Muscle of arm (tissue), 1 donor: ENCODE measurements at regions not wholly inside any gene's neighbourhood (a gene's known extent, or its start where the extent isn't known, plus 50 kb on each side); places are given as distances from the start of the nearest gene placed in this dataset.
A peak's percentile ranks its signal among the peaks of the same experiment; 100 is the strongest.
"Not testable (repeated sequence)": the region's sequence is repeated elsewhere in the genome, so short reads cannot be mapped to it uniquely, and the experiment has no call there.

ENCODE experiments used
- DNase-seq: peaks from one replicate; pipeline ENCODE4 v3.0.0-alpha.2; 2013

- no peak for DNase-seq
Observed at GRCh38 chr16:6853565-6853964, 479.1 kb upstream of the RBFOX1 start.

GRCh38 chr16:6852643-6853225 is 479.9 kb upstream of the RBFOX1 start:
- DNase-seq, result no peak

- no peak for DNase-seq
Observed at GRCh38 chr16:6846452-6846851, 486.2 kb upstream of the RBFOX1 start.

GRCh38 chr16:6841392-6841791 is 491.3 kb upstream of the RBFOX1 start:
- DNase-seq, result no peak

- no peak for DNase-seq
Observed at GRCh38 chr16:6837722-6838121, 494.9 kb upstream of the RBFOX1 start.

- DNase-seq, result no peak
Observed at GRCh38 chr16:6836766-6837165, 495.9 kb upstream of the RBFOX1 start.

- DNase-seq, result no peak
Observed at GRCh38 chr16:6835941-6836340, 496.7 kb upstream of the RBFOX1 start.

GRCh38 chr16:6835516-6835915 is 497.1 kb upstream of the RBFOX1 start:
- DNase-seq, result no peak

GRCh38 chr16:6828690-6829089 is 504.0 kb upstream of the RBFOX1 start:
- no peak for DNase-seq

GRCh38 chr16:6827931-6828330 is 504.7 kb upstream of the RBFOX1 start:
- no peak for DNase-seq

- peak; percentile 4 for DNase-seq
Observed at GRCh38 chr16:6827267-6827666, 505.4 kb upstream of the RBFOX1 start.

- no peak for DNase-seq
Observed at GRCh38 chr16:6822041-6822440, 510.6 kb upstream of the RBFOX1 start.

GRCh38 chr16:6804461-6804860 is 528.2 kb upstream of the RBFOX1 start:
- DNase-seq, result no peak

GRCh38 chr16:6803176-6803575 is 529.5 kb upstream of the RBFOX1 start:
- no peak for DNase-seq

- no peak for DNase-seq
Observed at GRCh38 chr16:6797223-6797622, 535.4 kb upstream of the RBFOX1 start.

- no peak for DNase-seq
Observed at GRCh38 chr16:6777624-6778023, 555.0 kb upstream of the RBFOX1 start.

- no peak for DNase-seq
Observed at GRCh38 chr16:6775712-6776111, 556.9 kb upstream of the RBFOX1 start.

- no peak for DNase-seq
Observed at GRCh38 chr16:6771956-6772355, 560.7 kb upstream of the RBFOX1 start.

- no peak for DNase-seq
Observed at GRCh38 chr16:6753553-6753952, 579.1 kb upstream of the RBFOX1 start.

- no peak for DNase-seq
Observed at GRCh38 chr16:6751191-6751590, 581.5 kb upstream of the RBFOX1 start.

GRCh38 chr16:6749698-6750097 is 582.9 kb upstream of the RBFOX1 start:
- no peak for DNase-seq

GRCh38 chr16:6736302-6736701 is 596.3 kb upstream of the RBFOX1 start:
- not testable (repeated sequence) for DNase-seq

GRCh38 chr16:6735631-6736030 is 597.0 kb upstream of the RBFOX1 start:
- no peak for DNase-seq

- no peak for DNase-seq
Observed at GRCh38 chr16:6732166-6732565, 600.5 kb upstream of the RBFOX1 start.

GRCh38 chr16:6728381-6728780 is 604.3 kb upstream of the RBFOX1 start:
- DNase-seq, result no peak
